Common myeloid progenitor, CD34-positive (primary cell): ENCODE measurements at regions not wholly inside any gene's neighbourhood (a gene's known extent, or its start where the extent isn't known, plus 50 kb on each side); places are given as distances from the start of the nearest gene placed in this dataset.
A peak's percentile ranks its signal among the peaks of the same experiment; 100 is the strongest.

ENCODE experiments used
- CTCF ChIA-PET: fragments of 350-600 bp; sonication (Branson Sonifier 250); formaldehyde crosslinking; loops from one replicate; lab custom pipeline; 2021; ENCODE audit warnings: antibody characterized with exemption; lab: Charles Lee
- POLR2A ChIA-PET: fragments of 350-600 bp; sonication (Branson Sonifier 250); formaldehyde crosslinking; loops from one replicate; lab custom pipeline; 2021; ENCODE audit warnings: antibody characterized with exemption; lab: Charles Lee
- DNase-seq, 3 donors: peaks; one replicate each; pipeline versions ENCODE4 v3.0.0 to v3.0.0-alpha.2; 2013
- H3K27ac ChIP-seq, 2 experiments: 1 replicate in 1 of 2; 2 replicates in 1 of 2; pipeline ENCODE4 v1.7.0; 2013; ENCODE audit warnings: inconsistent platforms in 2 of 2, low read length in 2 of 2, mild to moderate bottlenecking in 2 of 2, low read depth in 1 of 2, moderate library complexity in 1 of 2; ENCODE audit not compliant: severe bottlenecking in 2 of 2, insufficient read depth in 1 of 2, poor library complexity in 1 of 2
- H3K27me3 ChIP-seq, 5 experiments: replicated peaks in 2 of 5; 1 replicate in 3 of 5; 2 replicates in 2 of 5; pipeline versions ENCODE4 v1.6.1 to v1.7.0; 2013; ENCODE audit warnings: low read length in 4 of 5, mild to moderate bottlenecking in 2 of 5, moderate library complexity in 2 of 5, inconsistent platforms in 1 of 5; ENCODE audit not compliant: insufficient read depth in 5 of 5, control insufficient read depth in 4 of 5
- H3K36me3 ChIP-seq, 4 experiments: 1 replicate in 2 of 4; 2 replicates in 2 of 4; pipeline versions ENCODE4 v1.6.1 to v1.7.0; 2013; ENCODE audit warnings: low read length in 3 of 4, control low read depth in 1 of 4, mild to moderate bottlenecking in 1 of 4; ENCODE audit not compliant: control insufficient read depth in 4 of 4, insufficient read depth in 4 of 4
- H3K4me1 ChIP-seq, 4 experiments: 1 replicate in 3 of 4; 2 replicates in 1 of 4; pipeline versions ENCODE4 v1.6.1 to v1.7.1; 2013; ENCODE audit warnings: low read length in 3 of 4, mild to moderate bottlenecking in 3 of 4, control low read depth in 1 of 4, inconsistent platforms in 1 of 4, moderate library complexity in 1 of 4; ENCODE audit not compliant: control insufficient read depth in 4 of 4, insufficient read depth in 4 of 4; ENCODE audit errors: control extremely low read depth in 1 of 4
- H3K4me3 ChIP-seq, 7 experiments: 1 replicate in 4 of 7; 2 replicates in 3 of 7; pipeline versions ENCODE4 v1.5.1 to v1.7.0; 2013; ENCODE audit warnings: mild to moderate bottlenecking in 7 of 7, low read length in 6 of 7, moderate library complexity in 6 of 7, inconsistent platforms in 2 of 7, low read depth in 2 of 7, control low read depth in 1 of 7; ENCODE audit not compliant: insufficient read depth in 4 of 7, control insufficient read depth in 1 of 7; ENCODE audit errors: extremely low read depth in 1 of 7
- H3K9me3 ChIP-seq, 5 experiments: 1 replicate in 4 of 5; 2 replicates in 1 of 5; pipeline versions ENCODE4 v1.6.1 to v1.7.1; 2013; ENCODE audit warnings: low read length in 4 of 5, mild to moderate bottlenecking in 2 of 5, inconsistent platforms in 1 of 5, low read depth in 1 of 5, moderate library complexity in 1 of 5; ENCODE audit not compliant: control insufficient read depth in 4 of 5, insufficient read depth in 2 of 5; ENCODE audit errors: control extremely low read depth in 1 of 5
- WGBS: methylation state at CpG from one replicate; pipeline ENCODE4 v1.1.5; 2013; ENCODE audit not compliant: insufficient coverage; 5-methylcytosine and 5-hydroxymethylcytosine counted together

DNA sequence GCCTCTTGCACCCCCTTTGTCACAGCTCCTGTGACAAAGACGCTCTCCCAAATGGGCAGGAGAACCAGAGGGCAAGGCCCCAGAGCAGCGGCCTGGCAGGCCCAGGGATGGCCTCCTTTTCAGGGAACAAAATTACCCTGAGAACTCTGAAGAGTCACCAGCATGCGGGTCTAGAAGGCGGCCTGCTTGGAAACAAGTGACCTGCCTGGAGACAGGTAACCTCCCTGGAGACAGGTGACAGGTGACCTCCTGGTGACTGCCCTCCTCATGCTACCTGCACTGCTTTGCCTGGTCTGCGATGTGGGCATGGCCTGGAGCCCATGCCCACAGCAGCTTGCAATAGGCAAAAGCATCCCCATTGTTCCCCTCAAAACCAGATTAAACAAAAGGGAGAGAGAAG, 86.5 kb upstream of the ZC3H12A start:
- DNase-seq, result no peak
- 100% methylated on average over 4 of the region's 5 CpGs for WGBS

DNA sequence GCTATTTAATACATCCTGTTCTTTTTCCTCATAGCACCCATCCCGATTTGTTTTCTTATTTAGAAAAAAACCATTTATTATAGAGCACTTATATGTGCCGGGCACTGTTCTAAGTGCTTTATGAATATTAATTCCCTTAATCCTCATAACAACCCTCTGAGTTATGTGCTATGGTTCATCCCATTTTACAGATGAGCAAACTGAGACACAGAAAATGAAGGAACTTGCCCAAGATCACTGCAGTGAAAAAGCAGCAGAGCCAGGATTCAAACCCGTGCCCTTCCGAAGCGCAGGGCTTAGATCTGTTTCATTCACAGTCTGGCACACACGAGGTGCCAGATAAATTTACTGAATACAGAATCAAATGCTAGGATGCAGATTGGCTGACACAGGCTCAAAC, 85.1 kb upstream of the ZC3H12A start:
- 100% methylated on average over 4 of the region's 6 CpGs for WGBS
- CTCF ChIA-PET, result no interaction called here
- POLR2A ChIA-PET, result interaction anchor here (0.6 kb wide), 1 partner anchor 252 kb away, joined by 3 read pairs; no protein-coding TSS in a partner anchor

More for the DNA sequence above, 86.5 kb upstream of the ZC3H12A start:
- no peak overlapping the region for H3K4me3 ChIP-seq
- POLR2A ChIA-PET, result interaction anchor here (0.6 kb wide), 1 partner anchor 84 kb away, joined by 3 read pairs; no protein-coding TSS in a partner anchor
- H3K36me3 ChIP-seq, result no peaks in the 10 kb centered on the region
- CTCF ChIA-PET, result no interaction called here
- peaks cover 0 to 15% (median 8%) of the 10 kb centered on the region in 5 experiments for H3K27me3 ChIP-seq
- no peaks in the 10 kb centered on the region for H3K9me3 ChIP-seq
- no peak overlapping the region for H3K27ac ChIP-seq
- H3K4me1 ChIP-seq, result no peaks in the 10 kb centered on the region

DNA sequence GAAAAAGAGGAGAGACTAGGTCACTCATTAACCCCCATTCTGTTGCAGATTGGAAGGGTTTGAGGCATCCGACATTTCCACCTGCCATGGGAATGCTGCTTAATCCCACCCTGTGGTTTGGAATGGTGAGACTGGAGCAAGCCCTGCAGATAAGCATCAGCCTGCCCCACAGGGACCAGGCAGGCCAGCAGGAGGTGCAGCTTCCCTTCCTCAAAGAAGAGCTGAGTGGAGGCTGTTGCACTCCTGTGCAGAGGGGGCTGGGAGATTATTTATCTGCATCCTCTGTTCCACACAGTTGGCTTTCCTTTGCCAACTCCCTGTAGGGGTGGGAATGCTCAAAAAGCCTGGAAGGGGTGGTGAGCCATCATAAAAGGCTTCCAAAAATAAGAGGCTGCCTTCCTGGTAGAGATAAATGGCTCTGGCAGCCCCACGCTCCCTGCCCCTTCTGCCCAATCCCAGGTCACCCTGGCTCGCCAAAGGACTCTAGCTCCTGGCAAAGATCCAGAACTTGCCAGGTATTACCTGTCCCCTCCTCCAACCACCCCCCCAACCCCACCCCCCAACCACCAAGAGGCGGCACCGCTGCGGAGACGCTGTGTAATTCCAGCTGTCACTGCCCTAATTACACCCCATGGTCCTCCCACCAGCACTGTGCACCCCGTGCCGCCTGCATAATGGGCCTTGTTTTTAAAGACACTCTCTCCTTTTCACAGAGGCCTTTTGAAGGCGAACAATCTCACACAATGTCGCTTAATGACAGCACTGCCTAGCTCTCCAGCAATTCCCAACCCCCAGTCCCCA, 83.0 kb upstream of the ZC3H12A start:
- Histone ChIP-seq H3K4me3 (no peak overlapping the region), H3K36me3 (no peaks in the 10 kb centered on the region), H3K4me1 (no peaks in the 10 kb centered on the region), H3K27ac (no peak overlapping the region), H3K27me3 (peaks cover 0 to 36% (median 17%) of the 10 kb centered on the region in 5 experiments), H3K9me3 (no peaks in the 10 kb centered on the region)
- DNase-seq, result peak in 2 of 3 donors; percentile 4
- POLR2A ChIA-PET, result no interaction called here
- CTCF ChIA-PET, result interaction anchor here (0.9 kb wide), 1 partner anchor 962 kb away, joined by 3 read pairs; no protein-coding TSS in a partner anchor
- 46% methylated on average over 5 of the region's 11 CpGs for WGBS

More for the DNA sequence above, 85.1 kb upstream of the ZC3H12A start:
- Histone ChIP-seq H3K36me3 (no peaks in the 10 kb centered on the region), H3K4me1 (no peaks in the 10 kb centered on the region), H3K9me3 (no peaks in the 10 kb centered on the region), H3K27ac (no peak overlapping the region), H3K4me3 (no peak overlapping the region), H3K27me3 (peaks cover 0 to 23% (median 8%) of the 10 kb centered on the region in 5 experiments)
- no peak for DNase-seq

DNA sequence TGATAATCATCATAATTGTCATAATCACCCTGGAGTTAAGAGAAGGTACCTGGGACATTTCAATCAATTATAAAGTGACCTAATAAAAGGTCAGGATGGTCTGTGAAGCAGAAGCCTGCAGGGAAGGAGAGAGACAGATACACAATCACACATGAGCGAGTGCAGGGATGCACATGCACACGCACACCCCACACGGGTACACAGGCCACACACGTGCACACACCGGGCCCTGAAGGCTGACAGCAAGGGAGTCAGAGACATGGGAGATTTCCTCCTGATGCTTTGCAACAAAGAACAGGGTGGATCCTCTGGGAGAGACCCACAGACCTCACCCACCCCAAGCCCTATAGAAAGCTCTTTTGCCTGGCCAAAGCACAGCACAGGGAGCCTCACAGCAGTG, 82.3 kb upstream of the ZC3H12A start:
- peaks cover 0 to 37% (median 20%) of the 10 kb centered on the region in 5 experiments for H3K27me3 ChIP-seq
- H3K4me3 ChIP-seq, result no peak overlapping the region
- no peaks in the 10 kb centered on the region for H3K4me1 ChIP-seq
- no peak for DNase-seq
- H3K36me3 ChIP-seq, result no peaks in the 10 kb centered on the region
- ChIA-PET POLR2A (no interaction called here), CTCF (no interaction called here)
- WGBS, result 100% methylated on average over 1 of the region's 5 CpGs
- H3K27ac ChIP-seq, result no peak overlapping the region
- H3K9me3 ChIP-seq, result no peaks in the 10 kb centered on the region

DNA sequence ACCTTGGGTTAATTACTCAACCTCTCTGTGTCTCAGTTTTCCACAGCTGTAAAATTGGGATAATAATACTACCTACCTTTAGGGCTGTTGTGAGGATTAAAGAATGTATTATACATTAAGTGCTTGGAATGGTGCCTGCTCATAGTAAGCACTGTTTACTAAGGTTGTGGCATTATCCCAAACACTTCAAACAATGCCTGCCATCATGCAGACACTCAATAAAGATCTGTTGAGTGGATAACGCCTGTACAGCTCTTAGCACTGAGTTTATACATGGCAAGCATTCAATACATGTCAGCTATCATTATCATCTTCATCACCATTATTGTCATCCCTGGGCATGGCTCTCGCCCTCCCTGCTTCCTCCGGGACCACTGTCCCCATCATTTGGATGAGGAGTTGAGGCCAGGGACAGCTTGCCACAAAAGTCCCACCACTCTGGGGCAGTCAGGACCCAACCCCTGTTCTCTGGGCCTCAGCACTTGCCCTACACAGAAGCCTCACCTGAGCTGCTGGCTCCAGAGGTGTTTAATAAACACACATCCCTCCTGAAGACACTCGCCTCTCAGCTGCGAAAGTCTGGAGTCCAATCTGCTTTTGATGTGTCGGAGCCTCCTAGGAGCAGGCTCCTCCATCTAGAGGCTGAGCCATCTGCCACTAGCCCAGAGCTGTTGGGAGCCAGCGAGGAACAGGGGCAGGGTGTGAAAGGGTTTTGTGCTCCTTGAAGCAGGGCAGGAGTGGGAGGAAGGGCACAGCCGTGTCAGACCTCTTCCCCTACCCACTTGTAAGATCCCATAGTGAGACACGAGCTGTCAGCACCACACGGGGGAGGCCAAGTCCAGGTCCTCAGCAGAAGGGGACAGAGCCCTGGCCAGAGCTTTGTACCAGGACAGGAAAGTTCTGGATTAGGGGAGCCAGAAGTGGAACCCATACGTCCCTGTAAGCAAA, 80.9 kb upstream of the ZC3H12A start:
- H3K4me3 ChIP-seq, result no peak overlapping the region
- ChIA-PET CTCF (no interaction called here), POLR2A (no interaction called here)
- 73% methylated on average over 10 of the region's 11 CpGs for WGBS
- no peaks in the 10 kb centered on the region for H3K4me1 ChIP-seq
- no peak for DNase-seq
- H3K27me3 ChIP-seq, result peaks cover 0 to 37% (median 20%) of the 10 kb centered on the region in 5 experiments
- no peaks in the 10 kb centered on the region for H3K36me3 ChIP-seq
- no peak overlapping the region for H3K27ac ChIP-seq
- no peaks in the 10 kb centered on the region for H3K9me3 ChIP-seq

DNA sequence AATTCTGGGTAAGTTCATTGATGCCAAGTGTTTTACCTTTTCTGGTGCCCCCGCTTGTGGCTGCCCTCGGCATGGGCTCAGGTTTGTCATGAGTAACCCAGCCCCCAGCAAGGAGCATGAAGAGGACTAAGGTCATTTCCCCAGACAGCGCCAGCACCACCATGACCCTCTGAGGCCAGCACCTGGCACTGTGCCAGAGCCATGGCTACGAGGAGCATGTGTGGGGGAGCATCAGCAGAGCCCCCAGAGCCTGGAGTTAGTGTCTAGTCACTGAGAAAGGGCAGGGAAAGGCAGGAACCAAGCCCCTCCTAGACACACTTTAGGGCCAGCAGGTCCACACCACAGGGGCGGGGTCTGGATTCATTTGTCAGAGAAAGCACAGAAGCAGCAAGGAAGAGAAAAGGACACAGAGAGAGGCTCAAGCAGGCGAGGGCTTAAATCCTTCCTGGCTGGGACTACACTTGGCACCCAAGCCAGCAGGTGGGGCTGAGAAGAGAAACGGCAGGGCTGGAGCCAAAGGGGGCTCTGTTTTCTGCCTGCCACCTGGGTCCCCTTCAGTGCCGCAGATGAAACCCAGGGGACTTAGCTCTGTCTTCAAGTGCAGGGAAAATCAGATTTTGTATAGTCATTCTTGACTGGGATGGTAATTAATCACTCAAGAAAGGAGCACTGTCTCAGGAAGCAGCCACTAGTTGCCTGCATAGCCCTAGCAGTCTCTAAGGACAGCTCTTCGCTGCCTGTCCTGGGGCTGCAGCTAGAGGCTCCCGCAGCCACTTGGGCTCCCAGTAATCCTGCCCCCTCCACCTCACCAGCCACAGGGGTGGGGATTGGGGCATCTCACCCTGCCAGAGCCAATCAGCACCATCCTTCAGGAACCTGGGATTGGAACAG, 79.6 kb upstream of the ZC3H12A start:
- H3K27me3 ChIP-seq, result peaks cover 0 to 37% (median 20%) of the 10 kb centered on the region in 5 experiments
- 46% methylated on average over 9 of the region's 10 CpGs for WGBS
- DNase-seq, result peak in 2 of 3 donors; percentile 6 to 9
- CTCF ChIA-PET, result no interaction called here
- H3K27ac ChIP-seq, result no peak overlapping the region
- H3K4me3 ChIP-seq, result no peak overlapping the region
- POLR2A ChIA-PET, result no interaction called here
- H3K4me1 ChIP-seq, result no peaks in the 10 kb centered on the region
- H3K9me3 ChIP-seq, result no peaks in the 10 kb centered on the region
- no peaks in the 10 kb centered on the region for H3K36me3 ChIP-seq
